GM21360 (cell line): ENCODE measurements at regions not wholly inside any gene's neighbourhood (a gene's known extent, or its start where the extent isn't known, plus 50 kb on each side); places are given as distances from the start of the nearest gene placed in this dataset.
"Not testable (repeated sequence)": the region's sequence is repeated elsewhere in the genome, so short reads cannot be mapped to it uniquely, and the experiment has no call there.

Experiments
- ATAC-seq: cut with Tn5 transposase; IDR thresholded peaks from one replicate; pipeline ENCODE4 v1.9.1; 2021; ENCODE audit warnings: mild to moderate bottlenecking, moderate library complexity; ENCODE audit not compliant: unreplicated experiment

DNA sequence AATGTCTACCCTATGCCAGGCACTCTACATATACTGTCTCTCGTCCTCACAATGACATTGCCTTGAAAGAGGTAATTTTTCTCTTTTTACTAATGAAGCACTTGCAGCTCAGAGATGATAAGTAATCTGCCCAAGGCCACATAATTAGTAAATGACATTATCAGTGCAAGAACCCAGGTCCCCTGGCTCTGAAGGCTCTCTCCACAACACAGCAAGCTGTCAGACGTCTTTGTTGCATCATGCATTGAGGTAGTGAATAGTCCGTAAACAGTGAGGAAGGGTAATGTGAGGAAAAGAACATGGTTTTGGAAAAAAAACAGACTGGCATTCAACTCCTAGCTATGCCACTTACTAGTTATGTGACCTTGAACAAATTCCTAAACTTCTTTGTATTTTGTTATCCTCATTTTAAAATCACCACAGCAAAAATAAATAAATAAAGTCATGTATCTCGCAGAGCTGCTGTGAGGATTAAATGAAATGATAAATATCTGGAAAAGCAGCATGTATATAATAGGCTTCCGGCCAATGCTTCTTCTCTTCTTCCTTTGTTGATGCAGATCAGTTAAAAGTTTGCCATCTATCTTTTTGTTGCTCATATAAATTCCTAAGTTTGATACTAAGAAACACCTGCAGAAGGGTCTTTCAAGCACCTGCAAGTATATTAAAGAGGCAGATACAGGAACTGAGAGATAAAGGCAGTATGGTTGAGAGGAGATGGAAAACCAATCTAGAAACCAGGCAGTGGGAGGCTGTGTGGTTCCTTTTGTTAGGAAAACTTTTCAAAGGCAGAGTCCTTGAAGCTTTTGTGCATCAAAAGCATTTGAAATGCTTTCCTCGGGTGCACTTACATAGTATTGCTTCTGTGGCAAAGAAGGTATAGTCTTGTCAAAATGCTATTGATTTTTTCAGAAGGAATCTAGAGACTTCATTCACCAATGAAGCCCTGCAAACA is 82.8 kb downstream of the BTG1 start:
- no peak for ATAC-seq

DNA sequence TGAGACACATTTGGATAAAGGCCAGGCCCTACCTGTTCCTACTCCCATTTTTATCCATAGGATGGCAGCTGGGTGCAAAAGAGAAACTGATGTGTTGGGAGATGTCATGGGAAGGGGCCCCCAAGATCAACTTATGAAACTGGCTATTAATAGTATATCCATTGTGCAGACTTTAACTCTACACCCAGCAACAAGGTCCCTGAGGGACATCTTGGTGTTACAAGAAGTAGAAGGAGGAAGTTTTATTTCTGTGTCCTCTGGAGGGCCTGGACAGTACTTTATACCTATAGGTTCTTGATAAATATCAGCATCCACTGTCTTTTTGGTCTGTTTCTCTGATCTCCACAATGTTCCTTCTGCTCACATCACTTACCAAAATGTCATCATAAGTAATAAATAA is 84.6 kb downstream of the BTG1 start:
- ATAC-seq, result no peak

GRCh38 chr12:92059960-92060359 is 85.7 kb downstream of the BTG1 start:
- ATAC-seq, result no peak

GRCh38 chr12:92058664-92059063 is 87.0 kb downstream of the BTG1 start:
- ATAC-seq, result no peak

- ATAC-seq, result not testable (repeated sequence)
Measured at GRCh38 chr12:92056756-92057155, 88.9 kb downstream of the BTG1 start.

DNA sequence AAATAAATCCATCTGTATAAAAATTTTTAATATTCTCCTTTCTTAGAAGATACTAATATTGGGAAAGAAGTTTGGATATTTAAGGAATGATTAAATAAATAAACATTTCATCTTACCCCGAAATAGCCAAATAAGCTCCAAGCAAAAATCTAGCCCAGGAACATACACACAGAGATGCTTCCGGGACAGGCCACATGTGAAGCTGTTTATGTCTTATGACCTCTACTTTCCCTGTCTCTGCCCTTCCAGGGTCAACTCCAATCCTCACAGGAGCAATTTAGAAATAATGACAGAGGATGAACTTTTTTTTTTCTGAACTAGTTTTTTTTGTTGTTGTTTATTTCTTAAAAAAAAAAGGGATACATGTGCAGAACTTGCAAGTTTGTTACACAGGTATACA is 89.4 kb downstream of the BTG1 start:
- no peak for ATAC-seq

DNA sequence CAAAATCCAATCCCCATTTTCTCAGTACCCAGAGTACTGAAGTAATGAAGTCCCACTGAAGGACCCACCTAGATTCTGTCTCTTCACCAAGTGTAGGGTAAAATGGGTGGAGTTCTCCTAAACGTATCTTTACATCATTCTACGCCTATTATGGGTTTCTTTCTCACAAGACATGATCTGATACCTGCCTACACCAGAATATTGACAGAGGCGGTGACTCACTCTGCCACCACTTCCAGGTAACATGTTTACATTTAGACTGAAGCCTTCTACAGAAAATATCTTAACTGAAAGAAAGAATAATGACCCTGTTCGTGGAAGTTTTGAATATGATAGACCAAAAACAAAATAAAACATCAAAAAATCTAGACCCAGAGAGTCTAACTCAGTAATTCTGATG is 89.8 kb downstream of the BTG1 start:
- ATAC-seq, result no peak

GRCh38 chr12:92051441-92051840 is 94.2 kb downstream of the BTG1 start:
- ATAC-seq, result no peak

GRCh38 chr12:92049403-92049802 is 96.2 kb downstream of the BTG1 start:
- ATAC-seq, result peak; percentile 79

DNA sequence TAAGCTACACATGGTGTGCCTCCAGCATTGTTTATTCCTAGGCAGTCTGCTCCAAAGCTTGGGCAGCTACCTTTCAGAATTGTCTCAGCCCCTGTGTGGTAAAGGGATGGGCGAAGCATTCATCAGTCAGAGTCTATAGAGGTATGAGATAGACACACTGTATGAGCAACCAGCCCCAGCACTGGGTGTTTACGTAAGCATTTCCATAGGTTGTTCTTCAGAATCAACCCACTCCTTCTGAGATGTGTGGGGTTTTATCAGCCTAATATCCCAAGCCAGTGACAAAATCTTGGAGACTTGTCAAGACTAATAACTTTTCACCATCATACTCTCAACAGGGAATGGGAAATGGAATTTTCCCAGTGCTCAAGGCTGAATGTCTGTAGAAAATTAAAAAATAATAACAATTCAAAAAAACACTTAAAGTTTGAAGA is 98.2 kb downstream of the BTG1 start:
- ATAC-seq, result no peak

DNA sequence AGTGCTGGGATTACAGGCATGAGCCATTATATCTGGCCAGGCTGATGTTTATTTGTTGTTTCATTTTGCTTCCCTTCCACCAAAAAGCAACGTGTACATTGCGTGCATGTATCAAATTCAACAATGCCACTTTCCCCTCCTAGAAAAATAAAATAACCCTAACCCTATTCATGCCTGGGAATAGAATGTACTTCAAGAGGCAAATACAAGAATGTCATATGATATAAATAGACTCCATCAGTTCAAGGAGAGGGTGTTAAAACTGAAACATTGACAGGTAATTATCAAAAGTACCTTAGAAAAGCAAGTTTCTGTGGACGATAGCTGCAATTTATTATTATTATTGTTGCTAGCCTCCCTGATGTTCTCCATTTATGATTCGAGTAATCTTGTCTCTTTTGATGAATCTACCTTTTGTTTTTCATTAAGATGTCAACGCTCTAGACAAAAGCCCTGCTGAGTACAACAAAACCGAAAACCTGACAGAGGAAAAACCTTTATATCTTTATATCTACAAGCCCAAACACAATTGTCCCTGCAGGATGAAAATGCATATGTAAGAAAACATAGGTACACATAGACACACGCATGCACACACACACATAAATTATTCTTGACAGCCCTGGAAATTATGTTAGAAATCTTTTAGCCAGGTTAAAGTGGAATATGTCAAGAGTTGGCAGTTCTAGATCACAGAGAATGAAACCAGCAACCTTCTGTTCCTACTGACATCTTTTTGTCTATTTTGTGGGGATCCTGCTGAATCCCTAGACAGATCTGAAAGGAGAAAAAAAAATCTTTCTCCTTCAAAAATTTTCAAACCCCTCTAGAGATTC is 98.9 kb downstream of the BTG1 start:
- no peak for ATAC-seq

DNA sequence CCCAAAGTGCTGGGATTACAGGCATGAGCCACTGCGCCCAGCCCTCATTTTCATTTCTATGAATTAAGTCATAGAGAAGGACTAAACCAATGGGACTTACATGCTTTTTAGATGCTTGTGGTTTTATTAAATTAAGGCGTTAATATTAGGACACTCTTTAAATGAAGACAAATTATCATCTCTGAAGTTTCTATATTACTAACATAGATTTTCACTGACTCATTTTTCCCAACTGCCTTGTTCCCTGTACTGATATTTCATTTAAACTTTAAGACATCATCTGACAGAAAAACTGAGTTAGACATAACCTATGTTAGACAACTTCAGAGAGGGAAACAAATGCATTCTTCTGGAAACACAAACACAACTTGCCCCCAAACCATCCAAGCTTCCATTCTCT is 99.8 kb downstream of the BTG1 start:
- no peak for ATAC-seq

- no peak for ATAC-seq
Measured at GRCh38 chr12:92044435-92044834, 101.2 kb downstream of the BTG1 start.

GRCh38 chr12:92042791-92043531 is 102.7 kb downstream of the BTG1 start:
- no peak for ATAC-seq

GRCh38 chr12:92041742-92042141 is 103.9 kb downstream of the BTG1 start:
- ATAC-seq, result no peak

- no peak for ATAC-seq
Measured at GRCh38 chr12:92039046-92039445, 106.6 kb downstream of the BTG1 start.

GRCh38 chr12:92038476-92038875 is 107.2 kb downstream of the BTG1 start:
- ATAC-seq, result no peak

DNA sequence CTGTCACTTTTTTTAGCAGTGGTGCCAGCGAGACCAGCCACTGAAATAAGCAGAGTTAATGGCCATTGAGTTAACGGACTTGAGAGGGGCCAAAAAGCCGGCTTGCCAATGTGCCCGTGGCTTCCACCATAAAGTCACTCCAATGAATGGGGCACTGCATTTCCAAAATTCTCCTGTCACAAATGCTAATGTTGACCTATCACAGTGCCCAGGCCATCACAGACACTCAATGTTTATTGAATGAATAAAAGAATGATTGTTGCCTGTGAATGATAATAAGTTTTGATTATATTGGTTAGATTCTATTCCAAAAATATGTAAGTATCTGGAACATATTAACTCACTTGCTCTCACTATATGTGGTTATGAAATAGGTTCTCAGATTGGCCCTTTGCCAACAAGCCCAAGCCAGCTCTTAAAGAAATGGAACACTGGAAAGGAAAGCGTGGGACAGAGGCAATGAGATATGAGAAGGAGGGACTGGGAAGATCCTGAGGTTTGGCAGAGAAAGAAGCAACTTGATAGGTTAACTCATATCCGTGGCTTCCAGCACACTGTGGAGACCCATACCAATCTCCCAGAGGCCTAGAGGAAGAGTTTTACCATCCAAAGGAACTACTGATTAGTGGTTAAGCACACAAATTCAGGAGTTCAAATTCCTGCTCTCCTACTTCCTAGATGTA is 108.7 kb downstream of the BTG1 start:
- no peak for ATAC-seq

DNA sequence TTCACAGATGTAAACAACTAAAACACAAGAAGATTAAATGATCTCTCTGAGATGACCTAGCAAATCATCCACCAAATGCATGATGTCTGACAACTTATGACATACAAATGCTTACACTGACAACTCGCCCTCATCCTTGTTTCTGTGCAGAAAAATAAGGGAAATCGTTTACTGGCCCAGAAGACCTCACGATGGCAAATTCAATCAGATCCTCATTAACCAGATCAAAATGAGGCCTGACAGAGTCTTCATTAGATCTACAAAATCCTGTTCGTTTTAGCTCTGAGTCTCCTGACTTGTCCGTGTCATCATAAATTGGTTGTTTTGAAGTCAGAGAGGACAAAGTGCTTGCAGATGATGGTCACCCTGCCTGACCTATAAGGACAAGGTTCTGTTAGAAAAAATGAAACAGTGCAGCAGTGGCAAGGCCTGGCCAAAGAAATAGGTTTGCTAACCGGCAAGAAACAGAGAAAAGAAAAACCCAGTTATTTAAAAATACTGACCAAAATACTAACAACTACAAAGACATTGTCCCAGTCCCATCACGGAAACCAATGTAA is 109.5 kb downstream of the BTG1 start:
- no peak for ATAC-seq

DNA sequence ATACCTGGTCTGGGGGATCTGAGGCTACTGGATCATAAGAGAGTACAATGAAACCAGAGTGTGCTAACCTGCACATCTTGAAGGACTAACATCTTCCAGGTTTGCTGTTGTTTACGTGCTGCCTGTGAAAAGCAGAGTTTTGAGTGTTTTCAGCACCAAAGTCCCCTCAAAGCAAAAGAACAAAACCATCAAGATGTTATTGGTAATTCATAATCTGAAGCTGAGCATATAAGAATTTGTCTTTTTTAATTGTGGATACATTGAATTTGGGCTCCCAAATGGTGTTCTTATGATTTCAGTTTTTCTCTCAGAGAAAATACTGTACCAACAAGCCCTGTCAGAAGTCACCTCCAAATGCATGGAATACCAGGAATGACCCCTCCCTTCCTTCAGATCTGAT is 110.2 kb downstream of the BTG1 start:
- ATAC-seq, result no peak
